WI38 (cell line): ENCODE measurements at regions not wholly inside any gene's neighbourhood (a gene's known extent, or its start where the extent isn't known, plus 50 kb on each side); places are given as distances from the start of the nearest gene placed in this dataset.

ENCODE experiments used
- H3K4me3 ChIP-seq: 2 replicates; pipeline ENCODE4 v1.5.1; 2011; ENCODE audit warnings: low read depth, mild to moderate bottlenecking, control low read depth, low read length
- TF ChIP-seq, protein P1 (sequence below): IDR thresholded peaks from 2 replicates; pipeline ENCODE4 v1.5.1; 2012; ENCODE audit warnings: low read depth, mild to moderate bottlenecking, control low read depth, low read length

- TF ChIP-seq, protein P1, sequence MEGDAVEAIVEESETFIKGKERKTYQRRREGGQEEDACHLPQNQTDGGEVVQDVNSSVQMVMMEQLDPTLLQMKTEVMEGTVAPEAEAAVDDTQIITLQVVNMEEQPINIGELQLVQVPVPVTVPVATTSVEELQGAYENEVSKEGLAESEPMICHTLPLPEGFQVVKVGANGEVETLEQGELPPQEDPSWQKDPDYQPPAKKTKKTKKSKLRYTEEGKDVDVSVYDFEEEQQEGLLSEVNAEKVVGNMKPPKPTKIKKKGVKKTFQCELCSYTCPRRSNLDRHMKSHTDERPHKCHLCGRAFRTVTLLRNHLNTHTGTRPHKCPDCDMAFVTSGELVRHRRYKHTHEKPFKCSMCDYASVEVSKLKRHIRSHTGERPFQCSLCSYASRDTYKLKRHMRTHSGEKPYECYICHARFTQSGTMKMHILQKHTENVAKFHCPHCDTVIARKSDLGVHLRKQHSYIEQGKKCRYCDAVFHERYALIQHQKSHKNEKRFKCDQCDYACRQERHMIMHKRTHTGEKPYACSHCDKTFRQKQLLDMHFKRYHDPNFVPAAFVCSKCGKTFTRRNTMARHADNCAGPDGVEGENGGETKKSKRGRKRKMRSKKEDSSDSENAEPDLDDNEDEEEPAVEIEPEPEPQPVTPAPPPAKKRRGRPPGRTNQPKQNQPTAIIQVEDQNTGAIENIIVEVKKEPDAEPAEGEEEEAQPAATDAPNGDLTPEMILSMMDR = no peak
- no peak overlapping the region for H3K4me3 ChIP-seq
Observed at GRCh38 chr6:84379142-84379541, 151.7 kb upstream of the CEP162 start.

GRCh38 chr6:84372290-84372689 is 144.8 kb upstream of the CEP162 start:
- H3K4me3 ChIP-seq = no peak overlapping the region
- TF ChIP-seq, protein P1 = no peak

- TF ChIP-seq, protein P1 = no peak
- no peak overlapping the region for H3K4me3 ChIP-seq
Observed at GRCh38 chr6:84371681-84372080, 144.2 kb upstream of the CEP162 start.

DNA sequence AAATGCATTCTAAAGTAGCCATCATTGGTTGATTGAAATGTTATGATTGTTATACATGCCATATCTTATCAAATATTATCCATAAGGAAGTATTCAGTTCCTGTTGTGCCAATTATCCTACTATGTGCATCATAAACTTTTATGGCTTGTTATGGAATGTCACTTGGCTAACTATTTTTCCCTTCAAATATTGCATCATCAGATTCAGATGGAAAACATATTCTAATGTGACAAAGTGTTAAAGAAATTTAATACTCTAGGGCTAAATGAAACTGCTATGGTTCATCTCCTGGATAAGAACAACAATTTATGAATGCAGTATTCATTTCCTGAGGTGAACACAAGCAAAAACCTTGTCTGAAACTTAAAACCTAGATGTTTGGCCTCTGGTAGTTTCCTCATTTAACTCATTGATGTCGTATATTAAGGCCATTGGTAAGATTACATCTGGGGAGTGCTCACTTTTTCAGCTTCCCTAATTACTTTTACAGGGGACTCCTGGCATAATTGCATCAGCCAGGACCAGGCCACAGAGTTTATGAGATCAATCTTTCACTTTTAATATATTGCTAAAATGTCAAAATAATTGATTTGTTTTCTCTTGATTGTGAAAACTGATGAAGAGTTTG is 134.9 kb upstream of the CEP162 start:
- TF ChIP-seq, protein P1 = no peak

GRCh38 chr6:84361372-84362192 is 134.1 kb upstream of the CEP162 start:
- no peak overlapping the region for H3K4me3 ChIP-seq
- TF ChIP-seq, protein P1 = no peak

More for the DNA sequence above, 134.9 kb upstream of the CEP162 start:
- no peak overlapping the region for H3K4me3 ChIP-seq

GRCh38 chr6:84360039-84360438 is 132.6 kb upstream of the CEP162 start:
- TF ChIP-seq, protein P1 = no peak
- no peak overlapping the region for H3K4me3 ChIP-seq

DNA sequence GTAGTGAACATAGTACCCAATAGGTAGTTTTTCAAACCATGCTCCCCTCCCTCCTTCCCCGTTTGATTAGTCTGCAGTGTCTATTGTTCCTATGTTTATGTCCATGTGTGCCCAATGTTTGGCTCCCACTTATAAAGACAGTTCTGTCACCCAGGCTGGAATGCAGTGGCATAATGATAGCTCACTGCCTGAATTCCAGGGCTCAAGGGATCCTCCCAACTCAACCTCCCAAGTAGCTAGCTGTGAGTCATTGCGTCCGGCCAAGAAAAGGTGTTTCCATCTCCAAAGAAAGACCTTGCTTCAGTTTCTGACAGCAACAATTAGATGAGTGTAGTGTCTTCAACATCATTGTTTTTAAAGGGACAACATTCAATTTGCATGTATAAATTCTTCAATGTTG is 131.1 kb upstream of the CEP162 start:
- TF ChIP-seq, protein P1 = no peak
- no peak overlapping the region for H3K4me3 ChIP-seq
